GM20000 (cell line): ENCODE measurements at regions not wholly inside any gene's neighbourhood (a gene's known extent, or its start where the extent isn't known, plus 50 kb on each side); places are given as distances from the start of the nearest gene placed in this dataset.

Experiments
- DNase-seq: peaks from one replicate; pipeline ENCODE4 v3.0.0; 2012; ENCODE audit warnings: low spot score
- TF ChIP-seq, protein P1 (sequence below): IDR thresholded peaks from 2 replicates; pipeline ENCODE4 v1.5.1; 2012; ENCODE audit warnings: mild to moderate bottlenecking, control low read depth; ENCODE audit errors: extremely low read depth, missing control alignments

- DNase-seq, result no peak
- TF ChIP-seq, protein P1, sequence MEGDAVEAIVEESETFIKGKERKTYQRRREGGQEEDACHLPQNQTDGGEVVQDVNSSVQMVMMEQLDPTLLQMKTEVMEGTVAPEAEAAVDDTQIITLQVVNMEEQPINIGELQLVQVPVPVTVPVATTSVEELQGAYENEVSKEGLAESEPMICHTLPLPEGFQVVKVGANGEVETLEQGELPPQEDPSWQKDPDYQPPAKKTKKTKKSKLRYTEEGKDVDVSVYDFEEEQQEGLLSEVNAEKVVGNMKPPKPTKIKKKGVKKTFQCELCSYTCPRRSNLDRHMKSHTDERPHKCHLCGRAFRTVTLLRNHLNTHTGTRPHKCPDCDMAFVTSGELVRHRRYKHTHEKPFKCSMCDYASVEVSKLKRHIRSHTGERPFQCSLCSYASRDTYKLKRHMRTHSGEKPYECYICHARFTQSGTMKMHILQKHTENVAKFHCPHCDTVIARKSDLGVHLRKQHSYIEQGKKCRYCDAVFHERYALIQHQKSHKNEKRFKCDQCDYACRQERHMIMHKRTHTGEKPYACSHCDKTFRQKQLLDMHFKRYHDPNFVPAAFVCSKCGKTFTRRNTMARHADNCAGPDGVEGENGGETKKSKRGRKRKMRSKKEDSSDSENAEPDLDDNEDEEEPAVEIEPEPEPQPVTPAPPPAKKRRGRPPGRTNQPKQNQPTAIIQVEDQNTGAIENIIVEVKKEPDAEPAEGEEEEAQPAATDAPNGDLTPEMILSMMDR, result no peak
These were observed 58.7 kb upstream of the ACAN start for GRCh38 chr15:88744548-88745020.

DNA sequence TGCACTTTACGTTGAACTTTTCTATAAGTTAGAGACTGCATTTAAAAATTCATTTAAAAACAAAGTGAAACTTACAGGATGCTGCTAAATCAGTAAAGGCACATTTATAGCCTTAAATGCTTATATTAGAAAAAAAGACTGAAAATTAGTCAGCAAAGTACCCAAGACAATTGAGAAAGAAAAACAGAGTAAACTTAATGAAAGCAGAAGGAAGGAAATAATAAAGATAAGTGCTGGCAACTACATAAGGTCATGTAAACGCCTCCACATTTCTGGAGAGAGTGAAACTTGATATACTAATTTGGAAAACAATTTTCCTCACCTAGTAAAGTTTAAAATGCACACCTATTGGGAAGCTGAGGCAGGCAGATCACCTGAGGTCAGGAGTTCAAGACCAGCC is 58.2 kb upstream of the ACAN start:
- TF ChIP-seq, protein P1, result no peak
- no peak for DNase-seq

DNA sequence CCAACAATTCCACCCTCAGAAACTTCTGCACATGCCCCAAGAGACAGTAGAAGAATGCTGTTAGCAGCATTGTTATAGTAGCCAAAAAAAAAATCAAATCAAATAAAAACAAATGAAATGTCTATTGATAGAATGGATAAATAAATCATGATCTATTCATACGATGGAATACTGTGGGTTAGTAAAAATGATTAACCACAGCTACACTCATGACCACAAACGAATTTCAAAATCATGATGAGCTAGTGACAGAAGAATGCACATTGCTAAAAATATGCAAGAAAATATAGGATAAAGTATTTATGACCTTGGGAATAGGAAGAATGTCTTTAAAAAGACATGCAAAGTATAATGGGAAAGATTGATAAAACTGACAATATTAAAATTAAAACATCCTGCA is 57.5 kb upstream of the ACAN start:
- no peak for DNase-seq
- TF ChIP-seq, protein P1, result no peak

- no peak for DNase-seq
- TF ChIP-seq, protein P1, result no peak
These were observed 56.8 kb upstream of the ACAN start for GRCh38 chr15:88746451-88746850.

DNA sequence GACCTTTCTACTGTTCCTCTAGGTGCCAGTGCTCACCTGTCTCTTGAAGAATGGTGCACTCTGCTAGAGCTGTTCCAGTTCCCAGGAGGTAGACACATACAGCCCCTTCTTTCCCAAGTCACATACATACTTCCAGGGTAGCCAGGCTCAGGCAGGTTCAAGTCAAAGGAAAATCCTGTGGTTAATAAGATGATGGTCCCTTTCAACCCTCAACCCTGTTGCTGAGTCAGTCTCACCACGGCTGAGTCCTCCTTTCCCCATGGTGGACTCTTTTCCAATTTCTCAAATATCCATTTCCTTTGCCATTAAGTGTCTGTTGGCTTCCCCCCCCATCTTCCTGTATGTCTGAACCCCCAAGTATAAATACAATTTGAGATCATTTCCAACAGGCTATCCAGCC is 56.1 kb upstream of the ACAN start:
- DNase-seq, result no peak
- TF ChIP-seq, protein P1, result no peak

- DNase-seq, result no peak
- TF ChIP-seq, protein P1, result no peak
These were observed 55.6 kb upstream of the ACAN start for GRCh38 chr15:88747631-88748030.

DNA sequence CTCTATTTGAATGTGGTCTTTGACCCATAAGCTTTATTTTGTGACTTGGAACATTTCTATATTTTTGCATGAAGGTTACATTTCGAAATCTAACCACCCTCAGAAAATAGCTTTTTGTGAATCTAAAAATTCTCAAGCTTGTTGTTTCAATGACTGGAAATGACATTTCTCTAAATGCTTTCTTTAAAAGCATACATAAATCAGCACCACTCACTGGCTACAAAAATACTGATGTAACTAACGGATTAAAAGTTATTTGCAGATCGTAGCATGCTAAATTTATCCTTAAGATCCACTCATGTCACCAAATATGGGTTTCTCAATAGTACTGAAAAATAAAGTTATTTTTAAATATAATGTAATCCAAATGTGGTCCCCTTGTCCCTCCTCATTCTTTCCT is 55.2 kb upstream of the ACAN start:
- TF ChIP-seq, protein P1, result no peak
- no peak for DNase-seq
